GM12878 (cell line): ENCODE measurements at regions not wholly inside any gene's neighbourhood (a gene's known extent, or its start where the extent isn't known, plus 50 kb on each side); places are given as distances from the start of the nearest gene placed in this dataset.

Source experiments
- CBFB ChIP-seq: IDR thresholded peaks from 2 replicates; pipeline ENCODE4 v1.6.1; 2016; ENCODE audit warnings: antibody characterized with exemption, low read depth
- CEBPB ChIP-seq, 2 experiments: fragments of 150-350 bp in 1 of 2; IDR thresholded peaks; 2 replicates each; pipeline ENCODE4 v1.6.1; 2012 to 2014; ENCODE audit warnings: low read depth in 2 of 2, low read length in 2 of 2, borderline replicate concordance in 1 of 2, inconsistent platforms in 1 of 2
- EZH2 ChIP-seq: IDR thresholded peaks from 2 replicates; pipeline ENCODE4 v1.6.1; 2012; ENCODE audit warnings: low read depth, mild to moderate bottlenecking, control low read depth, inconsistent platforms, low read length, borderline replicate concordance; ENCODE audit not compliant: control insufficient read depth
- POLR2A ChIP-seq: IDR thresholded peaks from 2 replicates; pipeline ENCODE4 v1.6.1; 2011; ENCODE audit warnings: low read depth, mild to moderate bottlenecking, low read length
- RAD51 ChIP-seq: fragments of 450-650 bp; IDR thresholded peaks from 2 replicates; pipeline ENCODE4 v1.6.1; 2016; ENCODE audit warnings: moderate library complexity, mild to moderate bottlenecking, inconsistent platforms
- RBBP5 ChIP-seq: fragments of 200-600 bp; sonication (generic); conservative IDR thresholded peaks from 2 replicates; pipeline ENCODE4 v1.6.1; 2016
- RFX5 ChIP-seq: IDR thresholded peaks from 2 replicates; pipeline ENCODE4 v1.6.1; 2011; ENCODE audit warnings: low read depth, low read length, improper control_type of control experiment
- YY1 ChIP-seq: IDR thresholded peaks from 2 replicates; pipeline ENCODE4 v1.6.1; 2011; ENCODE audit warnings: low read depth, mild to moderate bottlenecking, low read length
- TF ChIP-seq, protein P1 (sequence below), 3 experiments: IDR thresholded peaks in 2 of 3; conservative IDR thresholded peaks in 1 of 3; 2 replicates each; pipeline ENCODE4 v1.5.1; 2011; ENCODE audit warnings: low read depth in 3 of 3, low read length in 3 of 3, mild to moderate bottlenecking in 3 of 3, control low read depth in 2 of 3, moderate library complexity in 2 of 3, inconsistent platforms in 1 of 3, mixed read lengths in 1 of 3; ENCODE audit not compliant: control insufficient read depth in 2 of 3, insufficient read depth in 1 of 3; ENCODE audit errors: extremely low read depth in 1 of 3

DNA sequence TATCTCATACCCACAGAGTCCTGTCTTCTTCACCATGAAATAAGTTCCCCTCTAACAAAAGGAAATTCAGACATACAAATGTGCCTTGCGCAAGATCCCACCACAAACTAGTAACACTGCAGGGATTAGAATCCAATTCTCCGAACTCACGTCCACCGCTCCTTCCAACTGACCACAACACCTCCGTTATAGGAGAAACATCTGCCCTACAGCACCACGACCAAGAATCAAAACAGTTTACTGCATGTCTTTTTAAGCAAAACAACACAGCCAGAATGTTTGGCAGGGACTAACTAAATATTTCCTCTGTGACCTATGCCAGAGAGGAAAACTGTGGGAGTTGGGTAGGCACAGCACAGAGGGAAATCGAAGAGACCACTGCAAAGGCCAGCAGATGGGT, 72.7 kb upstream of the AKIP1 start:
- TF ChIP-seq POLR2A, result no peak
- TF ChIP-seq CBFB, result no peak
- TF ChIP-seq RFX5, result no peak
- TF ChIP-seq CEBPB (IDR thresholded peaks at IDR 0.05; ENCODE audit: borderline replicate concordance in 1 of 2, low read depth in 2 of 2, low read length in 2 of 2), result no peak
- TF ChIP-seq EZH2, result no peak
- no peak for TF ChIP-seq YY1
- TF ChIP-seq RBBP5, result no peak
- TF ChIP-seq RAD51, result no peak
- TF ChIP-seq, protein P1, sequence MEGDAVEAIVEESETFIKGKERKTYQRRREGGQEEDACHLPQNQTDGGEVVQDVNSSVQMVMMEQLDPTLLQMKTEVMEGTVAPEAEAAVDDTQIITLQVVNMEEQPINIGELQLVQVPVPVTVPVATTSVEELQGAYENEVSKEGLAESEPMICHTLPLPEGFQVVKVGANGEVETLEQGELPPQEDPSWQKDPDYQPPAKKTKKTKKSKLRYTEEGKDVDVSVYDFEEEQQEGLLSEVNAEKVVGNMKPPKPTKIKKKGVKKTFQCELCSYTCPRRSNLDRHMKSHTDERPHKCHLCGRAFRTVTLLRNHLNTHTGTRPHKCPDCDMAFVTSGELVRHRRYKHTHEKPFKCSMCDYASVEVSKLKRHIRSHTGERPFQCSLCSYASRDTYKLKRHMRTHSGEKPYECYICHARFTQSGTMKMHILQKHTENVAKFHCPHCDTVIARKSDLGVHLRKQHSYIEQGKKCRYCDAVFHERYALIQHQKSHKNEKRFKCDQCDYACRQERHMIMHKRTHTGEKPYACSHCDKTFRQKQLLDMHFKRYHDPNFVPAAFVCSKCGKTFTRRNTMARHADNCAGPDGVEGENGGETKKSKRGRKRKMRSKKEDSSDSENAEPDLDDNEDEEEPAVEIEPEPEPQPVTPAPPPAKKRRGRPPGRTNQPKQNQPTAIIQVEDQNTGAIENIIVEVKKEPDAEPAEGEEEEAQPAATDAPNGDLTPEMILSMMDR (IDR thresholded peaks at IDR 0.05 in 2 of 3, conservative IDR thresholded peaks at IDR 0.05 in 1 of 3; ENCODE audit: control insufficient read depth in 2 of 3, extremely low read depth in 1 of 3, insufficient read depth in 1 of 3, low read depth in 3 of 3, low read length in 3 of 3), result no peak
